Suppressor macrophage treated with lipopolysaccharide for 4 hours (primary cell): ENCODE measurements at regions not wholly inside any gene's neighbourhood (a gene's known extent, or its start where the extent isn't known, plus 50 kb on each side); places are given as distances from the start of the nearest gene placed in this dataset.
"Not testable (repeated sequence)": the region's sequence is repeated elsewhere in the genome, so short reads cannot be mapped to it uniquely, and the experiment has no call there.

Experiments
- DNase-seq: peaks from one replicate; pipeline ENCODE4 v3.0.0-alpha.2; 2020

DNA sequence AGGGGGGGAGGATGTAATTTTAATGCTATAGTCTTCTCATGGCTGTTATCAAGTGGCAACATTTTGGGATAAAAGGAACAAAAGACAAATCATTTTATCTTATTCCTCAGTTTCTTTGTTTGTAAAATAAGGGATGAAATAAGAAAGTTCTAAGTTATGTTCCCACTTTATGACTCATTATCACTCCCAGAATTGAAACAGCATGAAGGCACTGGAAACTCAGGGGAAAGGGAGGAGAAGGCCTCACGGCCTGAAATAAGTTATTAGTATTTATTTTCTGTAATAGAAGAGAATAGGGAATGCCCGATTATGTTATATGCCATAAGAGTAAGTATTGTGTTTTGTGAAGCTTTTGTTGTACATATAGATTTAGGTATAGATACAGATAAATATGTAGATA, 85.0 kb upstream of the NAMPT start:
- DNase-seq, result no peak

DNA sequence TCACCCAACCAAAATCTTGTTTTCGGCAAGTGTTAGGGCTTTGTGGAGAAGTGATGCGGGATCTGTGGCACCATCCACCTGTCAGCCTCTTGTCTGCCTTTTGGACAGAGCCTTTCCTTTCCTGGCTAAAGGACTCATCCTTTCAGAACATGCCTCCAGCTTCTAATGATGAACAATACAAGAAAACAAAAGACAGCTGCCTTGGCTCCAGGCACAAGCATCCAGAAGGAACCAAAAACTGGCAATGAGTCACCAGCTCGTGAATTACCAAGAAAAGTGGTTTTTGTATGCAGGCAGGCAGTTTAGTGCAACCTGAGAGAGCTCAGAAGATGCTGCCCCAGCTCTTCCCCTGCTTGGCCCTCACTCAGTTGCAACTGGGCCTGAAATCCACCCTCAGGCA, 84.6 kb upstream of the NAMPT start:
- DNase-seq, result peak; percentile 51

- peak; percentile 20 for DNase-seq
These were observed 82.9 kb upstream of the NAMPT start for GRCh38 chr7:106367664-106368063.

GRCh38 chr7:106367018-106367420, 82.2 kb upstream of the NAMPT start:
- DNase-seq, result peak; percentile 57

DNA sequence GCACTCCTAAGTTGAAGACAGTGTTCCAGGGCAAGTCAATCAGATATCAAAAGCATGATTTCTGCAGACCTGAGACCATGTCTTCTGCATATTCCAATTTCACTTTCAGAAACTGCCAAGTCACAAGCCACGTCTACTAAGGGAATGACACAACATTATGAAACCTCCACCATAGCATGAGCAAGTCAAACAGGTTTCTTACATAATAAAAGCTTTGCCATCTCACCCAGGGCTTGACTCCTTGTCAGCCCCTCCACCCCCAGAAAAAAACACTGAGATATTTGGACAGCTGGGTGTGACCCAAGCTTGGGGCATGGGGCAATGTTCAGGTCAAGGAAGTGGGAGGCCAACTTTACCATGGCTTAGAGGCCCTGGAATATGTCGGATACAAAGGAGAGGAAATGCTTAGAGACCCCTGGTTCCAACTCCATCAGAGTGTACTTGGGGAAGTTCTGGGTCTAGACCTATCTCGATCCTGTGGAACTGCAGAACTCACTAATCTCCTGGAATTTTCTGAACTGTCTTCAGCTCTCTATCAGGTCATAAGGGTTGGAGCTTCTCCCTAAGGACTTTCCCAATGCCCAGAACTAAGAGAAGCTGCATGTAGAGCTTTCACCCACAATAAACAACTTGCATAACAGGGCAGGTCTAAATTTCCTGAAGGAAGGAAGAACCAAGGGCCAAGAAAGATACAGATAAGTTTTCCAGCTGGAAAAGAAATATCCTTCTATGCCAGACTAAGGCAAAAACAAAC, 80.6 kb upstream of the NAMPT start:
- DNase-seq, result peak; percentile 93

DNA sequence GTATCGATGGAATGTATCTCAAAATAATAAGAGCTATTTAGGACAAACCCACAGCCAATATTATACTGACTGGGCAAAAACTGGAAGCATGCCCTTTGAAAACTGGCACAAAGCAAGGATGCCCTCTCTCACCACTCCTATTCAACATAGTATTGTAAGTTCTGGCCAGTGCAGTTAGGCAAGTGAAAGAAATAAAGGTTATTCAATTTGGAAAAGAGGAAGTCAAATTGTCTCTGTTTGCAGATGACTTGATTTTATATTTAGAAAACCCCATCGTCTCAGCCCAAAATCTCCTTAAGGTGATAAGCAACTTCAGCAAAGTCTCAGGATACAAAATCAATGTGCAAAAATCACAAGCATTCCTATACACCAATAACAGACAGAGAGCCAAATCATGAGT, 77.7 kb upstream of the NAMPT start:
- DNase-seq, result peak; percentile 16

- peak; percentile 74 for DNase-seq
These were observed 73.4 kb upstream of the NAMPT start for GRCh38 chr7:106358103-106358663.

- DNase-seq, result peak; percentile 32
These were observed 72.9 kb upstream of the NAMPT start for GRCh38 chr7:106357675-106358074.

- DNase-seq, result no peak
These were observed 70.0 kb upstream of the NAMPT start for GRCh38 chr7:106354822-106355221.

DNA sequence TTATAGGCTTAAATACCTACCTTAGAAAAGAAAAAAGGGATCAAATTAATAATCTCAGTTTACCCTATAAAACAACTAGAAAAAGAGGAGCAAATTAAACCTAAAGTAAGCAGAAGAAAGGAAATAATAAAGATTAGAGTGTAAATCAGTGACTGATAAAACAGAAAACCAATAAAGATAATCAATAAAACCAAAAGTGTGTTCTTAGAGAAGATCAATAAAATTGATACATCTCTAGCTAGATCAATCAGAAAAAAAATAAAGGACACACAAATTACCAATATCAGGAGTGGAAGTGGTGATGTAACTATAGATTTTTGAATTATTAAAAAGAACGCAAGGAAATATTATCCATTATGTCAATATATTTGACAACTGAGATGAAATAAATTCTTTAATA, 69.2 kb upstream of the NAMPT start:
- no peak for DNase-seq

DNA sequence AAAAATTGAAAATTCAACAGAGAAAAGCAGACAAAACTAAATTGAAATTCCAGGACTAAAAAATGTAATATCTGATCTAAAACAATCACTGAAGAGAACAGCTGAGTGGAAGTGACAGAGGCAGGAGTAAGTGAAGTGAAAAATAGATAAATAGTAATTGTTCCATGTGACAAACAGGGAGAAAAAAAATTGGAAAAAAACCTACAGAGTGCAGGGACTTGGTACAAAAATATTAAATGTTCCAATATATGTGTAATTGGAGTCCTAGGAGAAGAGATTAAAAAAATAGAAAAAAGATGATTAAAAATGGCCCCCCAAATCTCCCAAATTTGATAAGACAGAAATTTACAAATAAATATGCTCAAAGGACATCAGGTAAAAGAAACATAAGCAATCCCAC, 63.4 kb upstream of the NAMPT start:
- no peak for DNase-seq

DNA sequence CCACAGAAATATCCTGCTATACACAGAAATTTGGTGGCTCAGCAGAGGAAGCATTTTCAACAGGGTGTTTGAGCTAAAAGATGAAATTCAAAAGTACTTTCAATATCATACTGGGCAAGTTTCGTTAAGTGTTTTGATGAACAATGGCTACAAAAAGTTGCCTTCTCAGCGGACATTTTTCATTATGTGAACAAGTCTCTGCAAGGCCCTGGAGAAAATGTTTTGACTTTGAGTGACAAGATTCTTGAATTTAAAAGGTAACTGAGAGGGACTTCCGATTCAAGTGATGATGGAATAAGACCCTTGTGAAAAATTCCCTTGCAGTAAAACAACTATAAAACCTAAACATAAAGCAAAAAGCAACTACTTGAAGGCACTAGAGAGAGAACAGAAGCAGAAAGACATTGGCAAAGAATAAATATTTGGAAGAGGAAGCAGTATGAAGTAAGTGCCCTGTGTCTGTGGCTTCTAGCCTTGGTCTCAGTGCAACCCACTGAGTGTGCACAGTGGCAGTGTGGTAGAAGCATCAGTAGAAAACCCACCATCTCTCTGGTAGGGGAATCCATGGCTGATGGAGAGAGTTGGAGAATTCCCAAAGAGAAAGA, 62.5 kb upstream of the NAMPT start:
- DNase-seq, result peak; percentile 63

GRCh38 chr7:106346678-106347217, 62.0 kb upstream of the NAMPT start:
- peak; percentile 98 for DNase-seq

- DNase-seq, result no peak
These were observed 61.4 kb upstream of the NAMPT start for GRCh38 chr7:106346167-106346677.

DNA sequence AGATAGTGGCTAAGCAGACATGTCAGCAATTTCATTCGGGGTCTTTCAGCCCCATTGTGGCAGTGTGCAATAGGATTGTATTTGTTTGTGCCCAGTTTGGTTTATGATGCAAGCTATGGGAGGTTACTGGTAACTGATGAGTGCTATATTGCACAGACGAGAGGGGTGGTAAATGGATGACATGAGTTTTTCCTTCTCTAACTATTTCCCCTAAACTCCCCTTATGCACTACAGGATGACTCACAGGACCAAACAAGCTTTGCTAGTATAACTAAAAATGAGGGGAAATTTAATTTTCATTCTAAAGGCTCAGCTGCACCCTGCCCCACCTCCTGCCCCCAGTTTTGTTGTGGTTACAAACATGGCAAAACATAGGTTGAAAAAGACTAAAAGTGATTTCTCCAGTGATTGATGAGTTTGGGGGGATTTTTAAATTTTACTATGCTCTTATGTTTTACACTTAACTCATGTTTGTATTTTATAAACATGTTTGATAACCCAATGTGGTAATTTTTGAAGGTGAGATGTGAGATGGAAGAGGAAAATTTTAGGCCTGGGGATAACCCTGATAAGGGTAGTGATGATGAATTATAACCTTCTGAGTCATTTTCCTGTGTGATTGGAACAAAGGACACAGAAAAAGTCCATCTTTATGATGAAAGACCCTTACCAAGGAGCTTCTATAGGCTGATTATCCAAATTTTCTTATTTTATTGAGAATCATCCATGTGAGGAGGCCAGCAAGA, 60.8 kb upstream of the NAMPT start:
- DNase-seq, result peak; percentile 96

GRCh38 chr7:106344861-106345260, 60.1 kb upstream of the NAMPT start:
- peak; percentile 97 for DNase-seq

GRCh38 chr7:106344211-106344610, 59.4 kb upstream of the NAMPT start:
- peak; percentile 29 for DNase-seq

GRCh38 chr7:106342049-106342448, 57.3 kb upstream of the NAMPT start:
- DNase-seq, result not testable (repeated sequence)

DNA sequence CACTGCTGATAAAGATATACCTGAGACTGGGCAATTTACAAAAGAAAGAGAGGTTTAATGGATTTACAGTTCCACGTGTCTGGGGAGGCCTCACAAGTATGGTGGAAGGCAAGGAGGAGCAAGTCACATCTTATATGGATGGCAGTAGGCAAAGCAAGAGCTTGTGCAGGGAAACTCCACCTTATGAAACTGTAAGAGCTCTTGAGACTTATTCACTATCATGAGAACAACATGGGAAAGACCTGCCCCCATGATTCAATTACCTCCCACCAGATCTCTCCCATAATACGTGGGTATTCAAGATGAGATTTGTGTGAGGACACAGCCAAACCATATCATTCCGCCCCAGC, 55.4 kb upstream of the NAMPT start:
- not testable (repeated sequence) for DNase-seq

- no peak for DNase-seq
These were observed 54.9 kb upstream of the NAMPT start for GRCh38 chr7:106339513-106340246.

- no peak for DNase-seq
These were observed 53.0 kb upstream of the NAMPT start for GRCh38 chr7:106337754-106338153.

- no peak for DNase-seq
These were observed 51.0 kb upstream of the NAMPT start for GRCh38 chr7:106335814-106336213.
